NCI-H748 (cell line): ENCODE measurements at regions not wholly inside any gene's neighbourhood (a gene's known extent, or its start where the extent isn't known, plus 50 kb on each side); places are given as distances from the start of the nearest gene placed in this dataset.

Experiments used
- DNase-seq: peaks from one replicate; lab custom pipeline; 2025; ENCODE audit not compliant: unreplicated experiment; lab: John Stamatoyannopoulos, UW

- DNase-seq: no peak
These were observed 169.6 kb downstream of the KCNS3 start for GRCh38 chr2:18047896-18048657.

- no peak for DNase-seq
These were observed 168.7 kb downstream of the KCNS3 start for GRCh38 chr2:18047213-18047611.

GRCh38 chr2:18046558-18047212 is 168.2 kb downstream of the KCNS3 start:
- no peak for DNase-seq

GRCh38 chr2:18046017-18046416 is 167.6 kb downstream of the KCNS3 start:
- no peak for DNase-seq

GRCh38 chr2:18045230-18045629 is 166.8 kb downstream of the KCNS3 start:
- DNase-seq: no peak

GRCh38 chr2:18017381-18017780 is 138.9 kb downstream of the KCNS3 start:
- peak; percentile 1 for DNase-seq

- no peak for DNase-seq
These were observed 131.4 kb downstream of the KCNS3 start for GRCh38 chr2:18009891-18010290.

GRCh38 chr2:18005411-18005810 is 126.9 kb downstream of the KCNS3 start:
- DNase-seq: peak; percentile 21

- peak; percentile 13 for DNase-seq
These were observed 123.2 kb downstream of the KCNS3 start for GRCh38 chr2:18001671-18002070.

- DNase-seq: no peak
These were observed 118.5 kb downstream of the KCNS3 start for GRCh38 chr2:17996978-17997377.

- no peak for DNase-seq
These were observed 117.1 kb downstream of the KCNS3 start for GRCh38 chr2:17995593-17995992.
